Kidney (tissue), 13 donors: ENCODE measurements at regions not wholly inside any gene's neighbourhood (a gene's known extent, or its start where the extent isn't known, plus 50 kb on each side); places are given as distances from the start of the nearest gene placed in this dataset.
"Not testable (repeated sequence)": the region's sequence is repeated elsewhere in the genome, so short reads cannot be mapped to it uniquely, and the experiment has no call there.

Source experiments
- DNase-seq, 5 donors: peaks; one replicate each; pipeline ENCODE4 v3.0.0-alpha.2; 2013 to 2020
- FAIRE-seq: peaks from 2 replicates; lab custom pipeline; 2012; peaks lifted over from hg19 to GRCh38; lab: Jason Lieb, UNC
- H3K27ac ChIP-seq, 2 donors: one replicate each; pipeline ENCODE4 v1.7.0; 2013; ENCODE audit warnings: low read depth in 2 of 2, low read length in 2 of 2, inconsistent platforms in 1 of 2
- H3K27me3 ChIP-seq: one replicate; pipeline ENCODE4 v1.7.1; 2013; ENCODE audit warnings: low read length, inconsistent platforms; ENCODE audit not compliant: control insufficient read depth, insufficient read depth
- H3K36me3 ChIP-seq, 3 donors: one replicate each; pipeline versions ENCODE4 v1.7.0 to v1.7.1; 2013; ENCODE audit warnings: low read length in 3 of 3, control low read depth in 1 of 3, inconsistent platforms in 1 of 3; ENCODE audit not compliant: insufficient read depth in 3 of 3, control insufficient read depth in 2 of 3
- H3K4me1 ChIP-seq, 3 donors: one replicate each; pipeline versions ENCODE4 v1.7.0 to v1.7.1; 2013; ENCODE audit warnings: low read length in 3 of 3, inconsistent platforms in 1 of 3, low read depth in 1 of 3; ENCODE audit not compliant: control insufficient read depth in 2 of 3, insufficient read depth in 2 of 3
- H3K4me3 ChIP-seq, 3 donors: one replicate each; pipeline versions ENCODE4 v1.7.0 to v1.8.1; 2013; ENCODE audit warnings: low read length in 3 of 3, control low read depth in 1 of 3, inconsistent platforms in 1 of 3
- H3K9ac ChIP-seq, 3 donors: one replicate each; pipeline versions ENCODE4 v1.7.0 to v1.7.1; 2013; ENCODE audit warnings: low read length in 3 of 3, control low read depth in 1 of 3, inconsistent platforms in 1 of 3
- H3K9me3 ChIP-seq, 3 donors: one replicate each; pipeline versions ENCODE4 v1.7.0 to v1.7.1; 2013; ENCODE audit warnings: low read length in 3 of 3, control low read depth in 1 of 3, inconsistent platforms in 1 of 3; ENCODE audit not compliant: control insufficient read depth in 2 of 3, insufficient read depth in 1 of 3
- CTCF ChIP-seq: IDR thresholded peaks from 3 replicates; pipeline ENCODE4 v1.5.1; 2012; ENCODE audit warnings: mild to moderate bottlenecking, moderate library complexity, borderline replicate concordance; ENCODE audit not compliant: insufficient read depth; ENCODE audit errors: extremely low read depth
- intact Hi-C: fragments of 100-400 bp; cut with DNase I; formaldehyde crosslinking; loops from one replicate; pipeline ENCODE4 v1.11.1; 2022
- donor health status: control.
- donor health status: control.
- donor health status: control.
- donor health status: control.
- donor health status: control.
- donor health status: DM: yes; HTN: yes; CAD: no.
- donor health status: Normal renal cell carcinoma (clear cell type).

GRCh38 chr16:88264641-88265285 lies 118.0 kb upstream of the ZNF469 start:
- Histone ChIP-seq H3K36me3 (no peaks in the 10 kb centered on the region), H3K4me3 (no peak overlapping the region), H3K4me1 (peaks cover 0 to 6% (median 0%) of the 10 kb centered on the region in 3 donors), H3K27ac (no peak overlapping the region), H3K9ac (no peak overlapping the region), H3K9me3 (no peaks in the 10 kb centered on the region), H3K27me3 (no peaks in the 10 kb centered on the region)
- DNase-seq = peak; percentile 59 to 98 (median 79)
- no peak for FAIRE-seq
- intact Hi-C loops = no loop called here
- TF ChIP-seq CTCF = no peak

GRCh38 chr16:88265286-88265938 lies 117.3 kb upstream of the ZNF469 start:
- H3K27me3 ChIP-seq, H3K36me3 ChIP-seq, DNase-seq, H3K9me3 ChIP-seq, intact Hi-C loops, H3K27ac ChIP-seq, H3K4me1 ChIP-seq, FAIRE-seq, H3K9ac ChIP-seq, H3K4me3 ChIP-seq: not testable (repeated sequence)

- H3K9ac ChIP-seq = not testable (repeated sequence)
Observed at GRCh38 chr16:88266036-88266435, 116.7 kb upstream of the ZNF469 start.

GRCh38 chr16:88266935-88267551 lies 115.7 kb upstream of the ZNF469 start:
- not testable (repeated sequence) for H3K9ac ChIP-seq

More at GRCh38 chr16:88266036-88266435, 116.7 kb upstream of the ZNF469 start:
- H3K27me3 ChIP-seq, H3K36me3 ChIP-seq, DNase-seq, H3K9me3 ChIP-seq, intact Hi-C loops, FAIRE-seq, H3K4me1 ChIP-seq, H3K27ac ChIP-seq, H3K4me3 ChIP-seq: not testable (repeated sequence)

GRCh38 chr16:88268186-88268970 lies 114.4 kb upstream of the ZNF469 start:
- DNase-seq, H3K4me3 ChIP-seq, intact Hi-C loops, H3K9me3 ChIP-seq, H3K27me3 ChIP-seq, H3K36me3 ChIP-seq, H3K4me1 ChIP-seq, H3K27ac ChIP-seq, FAIRE-seq, H3K9ac ChIP-seq: not testable (repeated sequence)

More at GRCh38 chr16:88266935-88267551, 115.7 kb upstream of the ZNF469 start:
- DNase-seq, H3K4me3 ChIP-seq, H3K27ac ChIP-seq, H3K36me3 ChIP-seq, intact Hi-C loops, H3K4me1 ChIP-seq, H3K27me3 ChIP-seq, FAIRE-seq, H3K9me3 ChIP-seq: not testable (repeated sequence)

- DNase-seq, H3K9me3 ChIP-seq, H3K27ac ChIP-seq, intact Hi-C loops, H3K4me3 ChIP-seq, FAIRE-seq, H3K27me3 ChIP-seq, H3K36me3 ChIP-seq, H3K9ac ChIP-seq, H3K4me1 ChIP-seq: not testable (repeated sequence)
Observed at GRCh38 chr16:88270171-88270790, 112.5 kb upstream of the ZNF469 start.

- H3K9ac ChIP-seq, DNase-seq, H3K27ac ChIP-seq, H3K9me3 ChIP-seq, H3K36me3 ChIP-seq, intact Hi-C loops, H3K4me3 ChIP-seq, H3K27me3 ChIP-seq, H3K4me1 ChIP-seq, FAIRE-seq: not testable (repeated sequence)
Observed at GRCh38 chr16:88271296-88271695, 111.5 kb upstream of the ZNF469 start.
